HepG2 (cell line): ENCODE measurements at regions not wholly inside any gene's neighbourhood (a gene's known extent, or its start where the extent isn't known, plus 50 kb on each side); places are given as distances from the start of the nearest gene placed in this dataset.
A peak's percentile ranks its signal among the peaks of the same experiment; 100 is the strongest.

ENCODE experiments used
- ATF7 ChIP-seq, 2 experiments: fragments of 450-650 bp in 1 of 2; sonication (generic) in 1 of 2; formaldehyde crosslinking in 1 of 2; IDR thresholded peaks; 2 replicates each; pipeline versions ENCODE4 v1.4.0 to v1.6.1; 2016 to 2020; ENCODE audit warnings: antibody characterized with exemption in 1 of 2, mild to moderate bottlenecking in 1 of 2, missing genetic modification reagents in 1 of 2
- CEBPB ChIP-seq: IDR thresholded peaks from 2 replicates; pipeline ENCODE4 v1.6.1; 2011; ENCODE audit warnings: low read depth, low read length, improper control_type of control experiment, borderline replicate concordance
- EP300 ChIP-seq, 3 experiments: sonication (generic) in 1 of 3; formaldehyde crosslinking in 1 of 3; IDR thresholded peaks; 2 replicates each; pipeline versions ENCODE4 v1.5.1 to v1.6.1; 2011 to 2020; ENCODE audit warnings: low read depth in 2 of 3, low read length in 2 of 3, borderline replicate concordance in 1 of 3, improper control_type of control experiment in 1 of 3, mild to moderate bottlenecking in 1 of 3, missing genetic modification reagents in 1 of 3, moderate library complexity in 1 of 3
- FOSL2 ChIP-seq: sonication (generic); formaldehyde crosslinking; IDR thresholded peaks from 2 replicates; pipeline ENCODE4 v1.4.0; 2020; ENCODE audit warnings: missing genetic modification reagents
- GLI4 ChIP-seq: sonication (generic); formaldehyde crosslinking; IDR thresholded peaks from 2 replicates; pipeline ENCODE4 v1.5.1; 2020; ENCODE audit warnings: missing genetic modification reagents, mild to moderate bottlenecking, moderate library complexity, borderline replicate concordance
- GTF3A ChIP-seq: sonication (generic); formaldehyde crosslinking; conservative IDR thresholded peaks from 2 replicates; pipeline ENCODE4 v1.4.0; 2020; ENCODE audit warnings: mild to moderate bottlenecking, missing genetic modification reagents
- IRF9 ChIP-seq: sonication (generic); formaldehyde crosslinking; IDR thresholded peaks from 2 replicates; pipeline ENCODE4 v1.8.0; 2022; ENCODE audit warnings: missing genetic modification reagents, mild to moderate bottlenecking, borderline replicate concordance
- PHF8 ChIP-seq: sonication (generic); formaldehyde crosslinking; IDR thresholded peaks from 2 replicates; pipeline ENCODE4 v1.5.0; 2020; ENCODE audit warnings: missing genetic modification reagents
- SKIL ChIP-seq: sonication (generic); formaldehyde crosslinking; IDR thresholded peaks from 2 replicates; pipeline ENCODE4 v1.8.0; 2022; ENCODE audit warnings: missing genetic modification reagents, mild to moderate bottlenecking, moderate library complexity, borderline replicate concordance
- SOX13 ChIP-seq, 3 experiments: fragments of 450-650 bp in 1 of 3; sonication (generic) in 1 of 3; formaldehyde crosslinking in 1 of 3; IDR thresholded peaks in 2 of 3; conservative IDR thresholded peaks in 1 of 3; 2 replicates each; pipeline versions ENCODE4 v1.5.0 to v1.6.1; 2016 to 2020; ENCODE audit warnings: antibody characterized with exemption in 1 of 3, mild to moderate bottlenecking in 1 of 3, missing compliant biosample characterization in 1 of 3, missing genetic modification reagents in 1 of 3, moderate library complexity in 1 of 3
- SP1 ChIP-seq, 2 experiments: fragments of 450-650 bp in 1 of 2; sonication (generic) in 1 of 2; formaldehyde crosslinking in 1 of 2; IDR thresholded peaks; 2 replicates each; pipeline versions ENCODE4 v1.4.0 to v1.6.1; 2016 to 2020; ENCODE audit warnings: missing genetic modification reagents in 1 of 2
- ZNF281 ChIP-seq: sonication (generic); formaldehyde crosslinking; IDR thresholded peaks from 2 replicates; pipeline ENCODE4 v1.4.0; 2020; ENCODE audit warnings: missing genetic modification reagents, borderline replicate concordance
- ZNF570 ChIP-seq: sonication (generic); formaldehyde crosslinking; IDR thresholded peaks from 2 replicates; pipeline ENCODE4 v1.4.0; 2020; ENCODE audit warnings: mild to moderate bottlenecking, missing genetic modification reagents, borderline replicate concordance
- ZNF720 ChIP-seq: sonication (generic); formaldehyde crosslinking; IDR thresholded peaks from 2 replicates; pipeline ENCODE4 v1.4.0; 2020; ENCODE audit warnings: missing genetic modification reagents
- ZNF781 ChIP-seq: sonication (generic); formaldehyde crosslinking; IDR thresholded peaks from 2 replicates; pipeline ENCODE4 v1.5.1; 2020; ENCODE audit warnings: borderline replicate concordance, mild to moderate bottlenecking, missing genetic modification reagents; ENCODE audit errors: not compliant biosample characterization

GRCh38 chr13:34678154-34678553 is 263.9 kb upstream of the NBEA start (continued):
- TF ChIP-seq SOX13 (IDR thresholded peaks at IDR 0.05) (no peak), SOX13 (CRISPR knock-in tag; conservative IDR thresholded peaks at IDR 0.05 in 1 of 2, IDR thresholded peaks at IDR 0.05 in 1 of 2) (peak in 1 of 2 experiments; percentile 93; a peak in 2 of 4 replicates), ZNF781 (CRISPR knock-in tag) (no peak), FOSL2 (CRISPR knock-in tag) (peak; percentile 92), PHF8 (no peak), ZNF720 (CRISPR knock-in tag) (no peak), IRF9 (no peak), ZNF570 (CRISPR knock-in tag) (no peak), ATF7 (IDR thresholded peaks at IDR 0.05) (no peak), ATF7 (CRISPR knock-in tag; IDR thresholded peaks at IDR 0.05) (no peak), GLI4 (CRISPR knock-in tag) (no peak), SKIL (CRISPR knock-in tag) (no peak), GTF3A (CRISPR knock-in tag) (no peak), EP300 (IDR thresholded peaks at IDR 0.05; ENCODE audit: low read depth in 2 of 2, low read length in 2 of 2) (peak in 1 of 2 experiments; percentile 49; a peak in 1 of 4 replicates), EP300 (CRISPR knock-in tag; IDR thresholded peaks at IDR 0.05; ENCODE audit: borderline replicate concordance) (no peak), ZNF281 (CRISPR knock-in tag) (no peak), CEBPB (peak; percentile 70), SP1 (IDR thresholded peaks at IDR 0.05) (no peak), SP1 (CRISPR knock-in tag; IDR thresholded peaks at IDR 0.05) (no peak)
